ENCODE measurements at regions not wholly inside any gene's neighbourhood (a gene's known extent, or its start where the extent isn't known, plus 50 kb on each side); places are given as distances from the start of the nearest gene placed in this dataset.

DNA sequence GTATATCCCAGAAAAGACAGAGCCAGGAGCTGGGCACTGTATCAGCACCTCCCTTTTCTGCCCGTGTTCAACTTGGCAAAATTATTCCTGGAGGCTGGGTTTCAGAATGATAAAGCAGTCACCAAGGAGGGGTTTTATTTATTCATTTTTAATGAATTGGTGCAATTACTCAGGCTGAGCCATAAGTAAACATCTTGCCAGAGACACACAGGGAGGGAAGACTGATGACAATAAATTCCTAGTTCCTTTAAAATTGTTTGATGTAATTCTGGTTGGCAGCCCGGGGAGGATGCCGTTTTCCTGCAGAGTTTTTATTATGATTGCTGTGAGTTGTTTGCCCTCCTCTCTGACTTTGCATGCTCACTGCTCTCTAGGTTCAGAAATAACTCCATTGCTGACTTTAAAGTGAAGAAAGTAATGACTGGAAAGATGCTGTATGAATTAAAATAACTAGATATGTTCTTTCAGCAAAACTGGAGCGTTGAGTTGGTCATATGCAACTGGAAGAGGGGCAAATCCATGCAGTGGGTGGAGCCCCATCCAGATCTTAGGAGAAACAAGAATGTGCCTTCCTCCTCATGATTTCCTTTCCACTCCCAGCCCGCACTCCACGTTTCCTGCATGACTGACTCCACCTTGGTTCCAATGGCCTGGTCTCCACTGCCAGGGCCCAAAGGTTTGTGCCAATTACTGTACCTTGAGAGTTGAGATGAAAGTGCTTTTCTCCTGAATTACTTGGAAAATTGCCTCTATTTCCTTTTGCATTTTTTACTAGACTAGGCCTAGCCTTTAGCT, 182.1 kb downstream of the RFC3 start:
- no peaks in the 10 kb centered on the region for H3K36me3 Mint-ChIP-seq
- no peaks in the 10 kb centered on the region for H3K36me3 ChIP-seq (ENCODE audit: insufficient read depth, low read length)
- no peaks in the 10 kb centered on the region for H3K4me1 Mint-ChIP-seq
- H3K9me3 ChIP-seq (ENCODE audit: low read length), result no peaks in the 10 kb centered on the region
- no peaks in the 10 kb centered on the region for H3K9me3 Mint-ChIP-seq
- H3K4me3 ChIP-seq (ENCODE audit: low read length), result no peak overlapping the region
- H3K4me1 ChIP-seq (ENCODE audit: insufficient read depth, low read length), result no peaks in the 10 kb centered on the region
- no peak overlapping the region for H3K27ac ChIP-seq (ENCODE audit: low read depth, low read length)
- POLR2A ChIA-PET, result no interaction called here
- H3K4me3 Mint-ChIP-seq, result no peak overlapping the region
- CTCF ChIA-PET, result no interaction called here
- H3K27me3 Mint-ChIP-seq, result no peaks in the 10 kb centered on the region
- DNase-seq, result no peak
- H3K27ac Mint-ChIP-seq, result no peak overlapping the region
- H3K27me3 ChIP-seq (ENCODE audit: insufficient read depth, low read length, poor library complexity, severe bottlenecking), result no peaks in the 10 kb centered on the region

DNA sequence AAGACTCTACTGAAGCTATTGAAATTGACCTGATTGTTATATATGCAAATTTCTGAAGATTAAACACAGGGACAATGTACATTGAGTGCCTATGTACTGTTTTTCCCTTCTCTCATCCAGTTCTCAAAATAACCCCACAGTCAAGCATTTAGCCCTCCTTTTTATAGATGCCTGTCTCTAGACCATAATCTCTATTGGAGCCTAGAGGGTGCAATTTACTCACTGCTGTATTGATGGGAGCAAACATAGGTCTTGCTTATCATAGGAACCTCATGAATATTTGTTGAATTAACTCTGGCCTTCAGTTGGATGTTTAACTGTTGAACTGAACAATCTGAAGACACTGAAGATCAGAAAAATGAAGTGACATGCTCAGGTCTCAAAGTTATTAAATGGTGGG, 183.0 kb downstream of the RFC3 start:
- H3K4me1 Mint-ChIP-seq, result no peaks in the 10 kb centered on the region
- ChIA-PET CTCF (no interaction called here), POLR2A (no interaction called here)
- Histone ChIP-seq H3K4me1 (ENCODE audit: insufficient read depth, low read length) (no peaks in the 10 kb centered on the region), H3K27me3 (ENCODE audit: insufficient read depth, low read length, poor library complexity, severe bottlenecking) (no peaks in the 10 kb centered on the region), H3K9me3 (ENCODE audit: low read length) (no peaks in the 10 kb centered on the region), H3K27ac (ENCODE audit: low read depth, low read length) (no peak overlapping the region), H3K4me3 (ENCODE audit: low read length) (no peak overlapping the region), H3K36me3 (ENCODE audit: insufficient read depth, low read length) (no peaks in the 10 kb centered on the region)
- no peaks in the 10 kb centered on the region for H3K27me3 Mint-ChIP-seq
- no peak overlapping the region for H3K4me3 Mint-ChIP-seq
- DNase-seq, result no peak
- no peaks in the 10 kb centered on the region for H3K9me3 Mint-ChIP-seq
- no peaks in the 10 kb centered on the region for H3K36me3 Mint-ChIP-seq
- H3K27ac Mint-ChIP-seq, result no peak overlapping the region

DNA sequence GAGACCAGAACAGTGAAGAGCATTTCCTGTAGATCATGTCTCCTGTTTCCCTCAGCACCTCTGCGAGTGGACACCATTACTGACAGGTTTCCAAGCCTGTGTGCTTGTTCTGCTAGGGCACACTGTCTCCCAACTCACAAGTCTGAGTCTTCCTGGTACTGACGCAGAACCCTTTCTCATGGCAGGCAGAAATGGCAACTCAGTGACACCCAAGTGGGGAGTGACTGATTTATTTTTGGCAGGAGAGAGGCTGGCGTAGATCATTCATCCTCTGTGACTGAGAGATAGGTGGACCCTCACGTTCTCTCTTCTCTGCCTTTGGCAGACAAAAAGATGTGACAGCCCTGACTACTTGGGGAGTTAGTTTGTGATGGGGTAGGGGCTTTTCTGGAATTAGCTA, 183.4 kb downstream of the RFC3 start:
- no peaks in the 10 kb centered on the region for H3K27me3 ChIP-seq (ENCODE audit: insufficient read depth, low read length, poor library complexity, severe bottlenecking)
- no peak for DNase-seq
- Mint-ChIP-seq H3K27me3 (no peaks in the 10 kb centered on the region), H3K4me1 (no peaks in the 10 kb centered on the region), H3K4me3 (no peak overlapping the region), H3K9me3 (no peaks in the 10 kb centered on the region), H3K36me3 (no peaks in the 10 kb centered on the region), H3K27ac (no peak overlapping the region)
- no peak overlapping the region for H3K27ac ChIP-seq (ENCODE audit: low read depth, low read length)
- no peaks in the 10 kb centered on the region for H3K9me3 ChIP-seq (ENCODE audit: low read length)
- ChIA-PET CTCF (no interaction called here), POLR2A (no interaction called here)
- no peak overlapping the region for H3K4me3 ChIP-seq (ENCODE audit: low read length)
- no peaks in the 10 kb centered on the region for H3K36me3 ChIP-seq (ENCODE audit: insufficient read depth, low read length)
- H3K4me1 ChIP-seq (ENCODE audit: insufficient read depth, low read length), result no peaks in the 10 kb centered on the region

DNA sequence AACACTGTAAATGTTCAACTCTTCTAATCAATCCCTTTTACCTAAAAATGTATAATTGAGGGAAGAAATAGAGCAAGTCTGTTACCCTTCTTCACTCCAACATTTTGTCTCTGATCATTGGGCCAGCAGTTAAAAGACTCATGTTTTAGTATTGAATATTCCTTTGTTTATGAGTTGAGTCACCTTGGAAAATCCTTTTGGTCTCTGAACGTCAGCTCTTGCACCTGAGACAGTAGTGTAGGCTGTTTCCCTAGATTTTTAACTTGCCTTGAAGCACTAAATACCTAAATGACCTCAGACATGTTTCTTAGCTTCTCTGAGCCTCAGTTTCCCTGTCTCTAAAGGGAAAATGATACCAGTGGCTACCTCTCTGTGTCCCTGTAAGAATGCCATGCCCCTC, 184.2 kb downstream of the RFC3 start:
- DNase-seq, result no peak
- Mint-ChIP-seq H3K4me3 (no peak overlapping the region), H3K27me3 (no peaks in the 10 kb centered on the region), H3K36me3 (no peaks in the 10 kb centered on the region), H3K9me3 (no peaks in the 10 kb centered on the region), H3K27ac (no peak overlapping the region), H3K4me1 (no peaks in the 10 kb centered on the region)
- H3K9me3 ChIP-seq (ENCODE audit: low read length), result no peaks in the 10 kb centered on the region
- H3K27me3 ChIP-seq (ENCODE audit: insufficient read depth, low read length, poor library complexity, severe bottlenecking), result no peaks in the 10 kb centered on the region
- H3K4me1 ChIP-seq (ENCODE audit: insufficient read depth, low read length), result no peaks in the 10 kb centered on the region
- no peaks in the 10 kb centered on the region for H3K36me3 ChIP-seq (ENCODE audit: insufficient read depth, low read length)
- ChIA-PET CTCF (no interaction called here), POLR2A (no interaction called here)
- H3K27ac ChIP-seq (ENCODE audit: low read depth, low read length), result no peak overlapping the region
- no peak overlapping the region for H3K4me3 ChIP-seq (ENCODE audit: low read length)

DNA sequence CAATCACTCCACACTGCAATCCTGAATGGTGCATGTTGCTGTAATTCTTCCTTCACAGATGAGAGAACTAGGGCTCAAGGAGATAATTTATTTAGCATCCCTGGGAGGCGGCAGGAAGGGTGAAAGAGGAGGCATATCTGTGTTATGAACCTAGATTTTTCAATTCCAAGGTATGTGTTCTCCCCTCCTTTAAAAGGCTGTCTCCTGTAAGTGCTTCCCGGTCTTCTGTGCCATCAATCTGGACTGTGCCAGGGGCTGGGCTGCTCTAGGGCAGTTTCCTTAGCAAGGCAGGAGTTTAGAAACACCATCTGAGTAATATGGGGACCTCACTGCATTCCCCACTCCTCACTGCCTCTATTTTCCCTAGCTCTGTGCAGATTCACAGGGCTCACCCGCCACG, 185.0 kb downstream of the RFC3 start:
- no peaks in the 10 kb centered on the region for H3K4me1 ChIP-seq (ENCODE audit: insufficient read depth, low read length)
- H3K36me3 ChIP-seq (ENCODE audit: insufficient read depth, low read length), result no peaks in the 10 kb centered on the region
- no peaks in the 10 kb centered on the region for H3K27me3 ChIP-seq (ENCODE audit: insufficient read depth, low read length, poor library complexity, severe bottlenecking)
- no peak overlapping the region for H3K4me3 ChIP-seq (ENCODE audit: low read length)
- no peak for DNase-seq
- Mint-ChIP-seq H3K4me3 (no peak overlapping the region), H3K36me3 (no peaks in the 10 kb centered on the region), H3K27me3 (no peaks in the 10 kb centered on the region), H3K27ac (no peak overlapping the region), H3K9me3 (no peaks in the 10 kb centered on the region), H3K4me1 (no peaks in the 10 kb centered on the region)
- H3K9me3 ChIP-seq (ENCODE audit: low read length), result no peaks in the 10 kb centered on the region
- no peak overlapping the region for H3K27ac ChIP-seq (ENCODE audit: low read depth, low read length)
- POLR2A ChIA-PET, result no interaction called here
- CTCF ChIA-PET, result no interaction called here

DNA sequence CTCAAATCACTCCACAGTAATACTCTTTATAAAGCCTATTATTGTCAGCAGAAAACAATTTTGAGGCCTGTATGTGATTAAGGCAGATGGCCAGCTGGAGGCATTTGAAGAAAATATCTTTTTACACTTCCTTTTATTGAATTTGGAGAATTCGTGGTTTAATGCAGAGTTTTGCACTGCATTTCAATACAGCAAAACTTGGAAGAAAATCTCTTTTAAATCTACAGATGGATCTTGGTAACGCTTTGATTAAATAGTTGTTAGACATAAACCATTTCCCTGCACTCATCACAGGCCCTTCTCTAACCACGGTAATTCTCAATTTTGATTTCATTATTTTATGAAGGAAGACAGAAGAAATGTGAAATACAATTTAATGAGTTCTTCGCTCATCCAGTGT, 185.7 kb downstream of the RFC3 start:
- no peaks in the 10 kb centered on the region for H3K9me3 ChIP-seq (ENCODE audit: low read length)
- Mint-ChIP-seq H3K9me3 (no peaks in the 10 kb centered on the region), H3K36me3 (no peaks in the 10 kb centered on the region), H3K27ac (no peak overlapping the region), H3K4me3 (no peak overlapping the region), H3K4me1 (no peaks in the 10 kb centered on the region), H3K27me3 (no peaks in the 10 kb centered on the region)
- no peaks in the 10 kb centered on the region for H3K27me3 ChIP-seq (ENCODE audit: insufficient read depth, low read length, poor library complexity, severe bottlenecking)
- POLR2A ChIA-PET, result no interaction called here
- no peak for DNase-seq
- H3K4me3 ChIP-seq (ENCODE audit: low read length), result no peak overlapping the region
- CTCF ChIA-PET, result no interaction called here
- H3K27ac ChIP-seq (ENCODE audit: low read depth, low read length), result no peak overlapping the region
- no peaks in the 10 kb centered on the region for H3K36me3 ChIP-seq (ENCODE audit: insufficient read depth, low read length)
- no peaks in the 10 kb centered on the region for H3K4me1 ChIP-seq (ENCODE audit: insufficient read depth, low read length)

DNA sequence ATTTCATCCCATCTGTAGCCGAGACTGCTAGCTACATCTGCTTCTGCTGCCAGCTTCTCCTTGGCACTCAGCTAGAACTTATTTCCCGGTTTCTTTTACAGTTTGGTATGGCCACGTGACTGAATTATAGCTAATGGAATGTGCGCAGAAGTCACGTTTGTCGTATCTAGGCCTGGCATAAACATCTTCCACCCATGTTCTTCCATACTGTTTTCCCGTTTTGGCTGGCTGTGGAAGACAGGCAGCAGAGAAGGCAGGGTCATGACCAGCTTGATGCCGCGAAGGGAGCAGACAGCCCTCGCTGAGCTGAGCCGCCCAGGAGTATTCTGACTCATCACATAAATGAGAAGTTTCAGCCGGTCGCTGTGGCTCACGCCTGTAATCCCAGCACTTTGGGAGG, 186.7 kb downstream of the RFC3 start:
- ChIA-PET POLR2A (no interaction called here), CTCF (no interaction called here)
- Histone ChIP-seq H3K9me3 (ENCODE audit: low read length) (no peaks in the 10 kb centered on the region), H3K27ac (ENCODE audit: low read depth, low read length) (no peak overlapping the region), H3K27me3 (ENCODE audit: insufficient read depth, low read length, poor library complexity, severe bottlenecking) (no peaks in the 10 kb centered on the region), H3K36me3 (ENCODE audit: insufficient read depth, low read length) (no peaks in the 10 kb centered on the region), H3K4me1 (ENCODE audit: insufficient read depth, low read length) (no peaks in the 10 kb centered on the region), H3K4me3 (ENCODE audit: low read length) (no peak overlapping the region)
- Mint-ChIP-seq H3K4me3 (no peak overlapping the region), H3K36me3 (no peaks in the 10 kb centered on the region), H3K4me1 (no peaks in the 10 kb centered on the region), H3K27me3 (no peaks in the 10 kb centered on the region), H3K9me3 (no peaks in the 10 kb centered on the region), H3K27ac (no peak overlapping the region)
- no peak for DNase-seq

DNA sequence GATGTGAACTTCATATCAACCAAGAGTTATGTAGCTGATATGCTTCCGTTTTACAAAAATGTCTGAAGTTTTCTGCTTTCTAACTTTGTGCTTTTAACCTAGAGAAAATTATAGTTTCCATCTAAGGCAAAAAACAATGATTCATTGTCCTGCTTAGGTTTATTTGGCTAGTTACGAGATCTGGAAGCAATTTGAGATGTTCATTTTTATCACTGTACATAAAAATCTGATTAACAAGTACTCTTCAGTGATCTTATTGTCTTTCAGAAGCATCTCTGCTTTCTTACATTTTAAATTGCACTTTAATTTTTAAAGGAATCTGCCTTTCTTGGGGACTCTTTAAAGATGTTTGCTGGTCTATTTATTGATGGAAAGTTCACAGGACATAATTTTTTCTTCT, 188.1 kb downstream of the RFC3 start:
- DNase-seq, result no peak
- Histone ChIP-seq H3K36me3 (ENCODE audit: insufficient read depth, low read length) (no peaks in the 10 kb centered on the region), H3K27ac (ENCODE audit: low read depth, low read length) (no peak overlapping the region), H3K27me3 (ENCODE audit: insufficient read depth, low read length, poor library complexity, severe bottlenecking) (no peaks in the 10 kb centered on the region), H3K4me3 (ENCODE audit: low read length) (no peak overlapping the region), H3K4me1 (ENCODE audit: insufficient read depth, low read length) (no peaks in the 10 kb centered on the region), H3K9me3 (ENCODE audit: low read length) (no peaks in the 10 kb centered on the region)
- Mint-ChIP-seq H3K27ac (no peak overlapping the region), H3K36me3 (no peaks in the 10 kb centered on the region), H3K9me3 (no peaks in the 10 kb centered on the region), H3K27me3 (peaks cover 0 to 1% of the 10 kb centered on the region in 2 donors), H3K4me3 (no peak overlapping the region), H3K4me1 (no peaks in the 10 kb centered on the region)
- POLR2A ChIA-PET, result no interaction called here
- CTCF ChIA-PET, result no interaction called here

DNA sequence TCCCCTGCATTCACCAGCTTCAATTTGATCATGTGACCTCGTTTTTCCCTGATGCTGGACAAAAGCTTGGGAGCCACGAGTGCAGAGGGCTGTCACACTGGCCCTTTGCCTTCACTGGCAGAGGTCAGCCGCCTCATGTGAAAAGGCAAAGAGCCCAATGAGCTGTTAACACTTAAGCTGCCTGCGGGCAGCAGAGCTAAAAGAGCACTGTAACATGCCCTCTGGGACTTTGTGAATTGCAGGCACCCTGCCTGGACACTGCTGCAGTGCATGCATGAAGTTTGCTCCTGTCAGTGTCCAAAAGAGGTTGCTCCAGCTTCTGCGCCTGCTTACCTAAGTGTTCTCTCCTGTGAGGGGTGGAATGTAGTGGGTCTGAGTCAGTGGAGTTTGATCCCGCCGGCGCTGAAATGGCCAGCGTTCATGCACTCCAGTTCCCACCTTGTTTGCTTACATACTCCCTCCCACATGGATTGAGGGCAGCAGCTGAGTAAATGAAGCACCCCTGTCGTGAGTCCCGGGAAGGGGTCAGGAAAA, 193.7 kb downstream of the RFC3 start:
- Histone ChIP-seq H3K36me3 (ENCODE audit: insufficient read depth, low read length) (no peaks in the 10 kb centered on the region), H3K27me3 (ENCODE audit: insufficient read depth, low read length, poor library complexity, severe bottlenecking) (no peaks in the 10 kb centered on the region), H3K9me3 (ENCODE audit: low read length) (no peaks in the 10 kb centered on the region), H3K27ac (ENCODE audit: low read depth, low read length) (no peak overlapping the region), H3K4me3 (ENCODE audit: low read length) (no peak overlapping the region), H3K4me1 (ENCODE audit: insufficient read depth, low read length) (no peaks in the 10 kb centered on the region)
- H3K9me3 Mint-ChIP-seq, result peaks cover 0 to 1% (median 0%) of the 10 kb centered on the region in 5 donors
- no peak overlapping the region for H3K27ac Mint-ChIP-seq
- H3K27me3 Mint-ChIP-seq, result peaks cover 0 to 4% of the 10 kb centered on the region in 2 donors
- no peak overlapping the region for H3K4me3 Mint-ChIP-seq
- ChIA-PET CTCF (no interaction called here), POLR2A (no interaction called here)
- H3K4me1 Mint-ChIP-seq, result no peaks in the 10 kb centered on the region
- no peaks in the 10 kb centered on the region for H3K36me3 Mint-ChIP-seq
- DNase-seq, result no peak

Measured in CD8-positive, alpha-beta memory T cell (primary cell).